Suprapubic skin (tissue), 4 donors: ENCODE measurements at regions not wholly inside any gene's neighbourhood (a gene's known extent, or its start where the extent isn't known, plus 50 kb on each side); places are given as distances from the start of the nearest gene placed in this dataset.

ENCODE experiments used
- DNase-seq, 2 donors: peaks; one replicate each; pipeline ENCODE4 v3.0.0-alpha.2; 2019; ENCODE audit warnings: low spot score in 2 of 2
- H3K27ac ChIP-seq: fragments of 200-600 bp; sonication (generic); one replicate; pipeline ENCODE4 v1.5.1; 2019
- H3K27me3 ChIP-seq: fragments of 200-600 bp; sonication (generic); one replicate; pipeline ENCODE4 v1.5.1; 2019
- H3K36me3 ChIP-seq: fragments of 200-600 bp; sonication (generic); one replicate; pipeline ENCODE4 v1.5.1; 2019
- H3K4me1 ChIP-seq: fragments of 200-600 bp; sonication (generic); one replicate; pipeline ENCODE4 v1.5.1; 2019
- H3K4me3 ChIP-seq: fragments of 200-600 bp; sonication (generic); one replicate; pipeline ENCODE4 v1.5.1; 2019; ENCODE audit warnings: mild to moderate bottlenecking
- H3K9me3 ChIP-seq: fragments of 200-600 bp; sonication (generic); one replicate; pipeline ENCODE4 v1.5.1; 2019
- CTCF ChIP-seq, 2 donors: fragments of 200-600 bp in 1 of 2; fragments of 450-650 bp in 1 of 2; sonication (generic) in 1 of 2; IDR thresholded peaks; one replicate each; pipeline ENCODE4 v1.5.1; 2016 to 2019; ENCODE audit warnings: antibody characterized with exemption in 2 of 2, mild to moderate bottlenecking in 1 of 2, moderate library complexity in 1 of 2
- EP300 ChIP-seq: sonication (generic); formaldehyde crosslinking; IDR thresholded peaks from one replicate; pipeline ENCODE4 v1.6.1; 2017; ENCODE audit warnings: antibody characterized with exemption
- POLR2A ChIP-seq, 2 donors: fragments of 450-650 bp; IDR thresholded peaks; one replicate each; pipeline ENCODE4 v1.6.1; 2017; ENCODE audit warnings: antibody characterized with exemption in 2 of 2, mild to moderate bottlenecking in 2 of 2, moderate library complexity in 2 of 2
- POLR2AphosphoS5 ChIP-seq, 3 donors: sonication (generic); formaldehyde crosslinking; IDR thresholded peaks; one replicate each; pipeline ENCODE4 v1.6.1; 2017; ENCODE audit warnings: antibody characterized with exemption in 3 of 3
- WGBS: methylation state at CpG from one replicate; pipeline ENCODE4 v1.1.5; 2018; 5-methylcytosine and 5-hydroxymethylcytosine counted together

- no peaks in the 10 kb centered on the region for H3K27me3 ChIP-seq
- no peak for DNase-seq
- H3K27ac ChIP-seq: no peak overlapping the region
- no peaks in the 10 kb centered on the region for H3K9me3 ChIP-seq
- H3K36me3 ChIP-seq: no peaks in the 10 kb centered on the region
- no peak for TF ChIP-seq POLR2A (IDR thresholded peaks at IDR 0.05)
- TF ChIP-seq EP300: no peak
- no peak for TF ChIP-seq CTCF (IDR thresholded peaks at IDR 0.05)
- no peak for TF ChIP-seq POLR2AphosphoS5 (IDR thresholded peaks at IDR 0.05)
- no peaks in the 10 kb centered on the region for H3K4me1 ChIP-seq
- WGBS: 83% methylated on average over 6 of the region's 6 CpGs
- no peak overlapping the region for H3K4me3 ChIP-seq
Observed at GRCh38 chr16:5398203-5398602, 300.6 kb upstream of the EEF2KMT start.

- Histone ChIP-seq H3K27ac (no peak overlapping the region), H3K4me1 (no peaks in the 10 kb centered on the region), H3K27me3 (no peaks in the 10 kb centered on the region), H3K36me3 (no peaks in the 10 kb centered on the region), H3K4me3 (no peak overlapping the region), H3K9me3 (no peaks in the 10 kb centered on the region)
- 54% methylated on average over 1 of the region's 1 CpG for WGBS
- TF ChIP-seq CTCF (IDR thresholded peaks at IDR 0.05): no peak
- TF ChIP-seq POLR2AphosphoS5 (IDR thresholded peaks at IDR 0.05): no peak
- TF ChIP-seq POLR2A (IDR thresholded peaks at IDR 0.05): no peak
- no peak for TF ChIP-seq EP300
- no peak for DNase-seq
Observed at GRCh38 chr16:5396880-5397279, 299.3 kb upstream of the EEF2KMT start.

- Histone ChIP-seq H3K9me3 (peaks cover under 1% of the 10 kb centered on the region), H3K27ac (no peak overlapping the region), H3K4me3 (no peak overlapping the region), H3K27me3 (no peaks in the 10 kb centered on the region), H3K36me3 (no peaks in the 10 kb centered on the region), H3K4me1 (no peaks in the 10 kb centered on the region)
- no peak for TF ChIP-seq POLR2AphosphoS5 (IDR thresholded peaks at IDR 0.05)
- no peak for TF ChIP-seq EP300
- no peak for TF ChIP-seq CTCF (IDR thresholded peaks at IDR 0.05)
- TF ChIP-seq POLR2A (IDR thresholded peaks at IDR 0.05): no peak
- peak in 1 of 2 donors; percentile 6 for DNase-seq
- 53% methylated on average over 5 of the region's 5 CpGs for WGBS
Observed at GRCh38 chr16:5393070-5393469, 295.5 kb upstream of the EEF2KMT start.

- WGBS: 95% methylated on average over 2 of the region's 2 CpGs
- no peak overlapping the region for H3K4me3 ChIP-seq
- TF ChIP-seq POLR2AphosphoS5 (IDR thresholded peaks at IDR 0.05) (no peak), POLR2A (IDR thresholded peaks at IDR 0.05) (no peak), EP300 (no peak), CTCF (IDR thresholded peaks at IDR 0.05) (no peak)
Observed at GRCh38 chr16:5386989-5387388, 289.4 kb upstream of the EEF2KMT start.

GRCh38 chr16:5385811-5386210 lies 288.2 kb upstream of the EEF2KMT start:
- 26% methylated on average over 3 of the region's 3 CpGs for WGBS
- Histone ChIP-seq H3K27me3 (no peaks in the 10 kb centered on the region), H3K27ac (no peak overlapping the region), H3K4me1 (no peaks in the 10 kb centered on the region), H3K4me3 (no peak overlapping the region), H3K9me3 (peaks cover 7% of the 10 kb centered on the region), H3K36me3 (no peaks in the 10 kb centered on the region)
- TF ChIP-seq POLR2A (IDR thresholded peaks at IDR 0.05): no peak
- TF ChIP-seq POLR2AphosphoS5 (IDR thresholded peaks at IDR 0.05): no peak
- TF ChIP-seq CTCF (IDR thresholded peaks at IDR 0.05): no peak
- TF ChIP-seq EP300: no peak
- DNase-seq: no peak

More at GRCh38 chr16:5386989-5387388, 289.4 kb upstream of the EEF2KMT start:
- peak in 1 of 2 donors; percentile 1 for DNase-seq
- Histone ChIP-seq H3K27me3 (no peaks in the 10 kb centered on the region), H3K9me3 (peaks cover 7% of the 10 kb centered on the region), H3K36me3 (no peaks in the 10 kb centered on the region), H3K27ac (no peak overlapping the region), H3K4me1 (no peaks in the 10 kb centered on the region)
